HEK293T (cell line): ENCODE measurements at regions not wholly inside any gene's neighbourhood (a gene's known extent, or its start where the extent isn't known, plus 50 kb on each side); places are given as distances from the start of the nearest gene placed in this dataset.

Experiments
- CTCF ChIA-PET: fragments of 350-600 bp; formaldehyde crosslinking; extraction: SDS; loops from one replicate; lab custom pipeline; 2021; ENCODE audit warnings: antibody characterized with exemption, inconsistent platforms; lab: Yijun Ruan, JAX
- POLR2A ChIA-PET: fragments of 350-600 bp; formaldehyde crosslinking; extraction: SDS; loops from one replicate; lab custom pipeline; 2020; ENCODE audit warnings: antibody characterized with exemption, inconsistent platforms; lab: Yijun Ruan, JAX
- DNase-seq: peaks from one replicate; pipeline ENCODE4 v3.0.0; 2012; ENCODE audit warnings: mixed read lengths; ENCODE audit errors: extremely low spot score
- ARNT ChIP-seq: fragments of 450-650 bp; IDR thresholded peaks from 2 replicates; pipeline ENCODE4 v1.6.1; 2017; ENCODE audit warnings: mild to moderate bottlenecking
- BHLHE40 ChIP-seq: fragments of 450-650 bp; IDR thresholded peaks from 2 replicates; pipeline ENCODE4 v1.6.1; 2016; ENCODE audit warnings: mild to moderate bottlenecking, moderate library complexity, borderline replicate concordance
- CTBP1 ChIP-seq: fragments of 450-650 bp; IDR thresholded peaks from 2 replicates; pipeline ENCODE4 v1.6.1; 2016; ENCODE audit warnings: borderline replicate concordance
- ELF4 ChIP-seq: fragments of 450-650 bp; IDR thresholded peaks from 2 replicates; pipeline ENCODE4 v1.6.1; 2017; ENCODE audit warnings: antibody characterized with exemption
- FOXA1 ChIP-seq: fragments of 450-650 bp; IDR thresholded peaks from 2 replicates; pipeline ENCODE4 v1.6.1; 2016; ENCODE audit warnings: mild to moderate bottlenecking
- FOXK2 ChIP-seq: fragments of 450-650 bp; IDR thresholded peaks from 2 replicates; pipeline ENCODE4 v1.6.1; 2016; ENCODE audit warnings: mild to moderate bottlenecking
- FOXM1 ChIP-seq: fragments of 450-650 bp; IDR thresholded peaks from 2 replicates; pipeline ENCODE4 v1.6.1; 2017; ENCODE audit warnings: mild to moderate bottlenecking, borderline replicate concordance
- HDGF ChIP-seq: fragments of 450-650 bp; IDR thresholded peaks from 2 replicates; pipeline ENCODE4 v1.6.1; 2017; ENCODE audit warnings: antibody characterized with exemption, borderline replicate concordance
- L3MBTL2 ChIP-seq: fragments of 450-650 bp; conservative IDR thresholded peaks from 2 replicates; pipeline ENCODE4 v1.6.1; 2016; ENCODE audit warnings: mild to moderate bottlenecking
- LEF1 ChIP-seq: fragments of 450-650 bp; IDR thresholded peaks from 2 replicates; pipeline ENCODE4 v1.6.1; 2017; ENCODE audit warnings: mild to moderate bottlenecking, borderline replicate concordance
- NFRKB ChIP-seq: fragments of 450-650 bp; IDR thresholded peaks from 2 replicates; pipeline ENCODE4 v1.6.1; 2016; ENCODE audit warnings: mild to moderate bottlenecking, moderate library complexity
- SP1 ChIP-seq: fragments of 450-650 bp; IDR thresholded peaks from 2 replicates; pipeline ENCODE4 v1.6.1; 2017
- SUZ12 ChIP-seq: fragments of 450-650 bp; IDR thresholded peaks from 2 replicates; pipeline ENCODE4 v1.6.1; 2016; ENCODE audit warnings: mild to moderate bottlenecking
- TARDBP ChIP-seq: fragments of 450-650 bp; IDR thresholded peaks from 2 replicates; pipeline ENCODE4 v1.6.1; 2016
- ZNF384 ChIP-seq: fragments of 450-650 bp; IDR thresholded peaks from 2 replicates; pipeline ENCODE4 v1.6.1; 2016
- TF ChIP-seq, protein P1 (sequence below): fragments of 450-650 bp; IDR thresholded peaks from 2 replicates; pipeline ENCODE4 v1.6.1; 2016

GRCh38 chr2:8536686-8537561 is 144.9 kb upstream of the ID2 start:
- ChIA-PET CTCF (no interaction called here), POLR2A (interaction anchor here (2.0 kb wide), 1 partner anchor 145 kb away, joined by 11 read pairs; the partner anchor contains the start of gene ID2)
- TF ChIP-seq HDGF = no peak
- TF ChIP-seq L3MBTL2 = no peak
- no peak for TF ChIP-seq BHLHE40
- TF ChIP-seq FOXA1 = no peak
- TF ChIP-seq ARNT = no peak
- no peak for TF ChIP-seq TARDBP
- DNase-seq = no peak

- CTCF ChIA-PET = no interaction called here
- POLR2A ChIA-PET = interaction anchor here (2.0 kb wide), 1 partner anchor 144 kb away, joined by 11 read pairs; the partner anchor contains the start of gene ID2
- TF ChIP-seq LEF1 = no peak
- TF ChIP-seq ELF4 = no peak
- TF ChIP-seq L3MBTL2 = no peak
- TF ChIP-seq, protein P1, sequence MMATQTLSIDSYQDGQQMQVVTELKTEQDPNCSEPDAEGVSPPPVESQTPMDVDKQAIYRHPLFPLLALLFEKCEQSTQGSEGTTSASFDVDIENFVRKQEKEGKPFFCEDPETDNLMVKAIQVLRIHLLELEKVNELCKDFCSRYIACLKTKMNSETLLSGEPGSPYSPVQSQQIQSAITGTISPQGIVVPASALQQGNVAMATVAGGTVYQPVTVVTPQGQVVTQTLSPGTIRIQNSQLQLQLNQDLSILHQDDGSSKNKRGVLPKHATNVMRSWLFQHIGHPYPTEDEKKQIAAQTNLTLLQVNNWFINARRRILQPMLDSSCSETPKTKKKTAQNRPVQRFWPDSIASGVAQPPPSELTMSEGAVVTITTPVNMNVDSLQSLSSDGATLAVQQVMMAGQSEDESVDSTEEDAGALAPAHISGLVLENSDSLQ = no peak
- TF ChIP-seq SP1 = no peak
- TF ChIP-seq FOXK2 = no peak
- no peak for TF ChIP-seq BHLHE40
- TF ChIP-seq ARNT = no peak
- no peak for TF ChIP-seq ZNF384
- no peak for TF ChIP-seq NFRKB
- TF ChIP-seq FOXA1 = no peak
- no peak for TF ChIP-seq FOXM1
- no peak for TF ChIP-seq CTBP1
- TF ChIP-seq TARDBP = no peak
- no peak for DNase-seq
Measured at GRCh38 chr2:8537562-8538155, 144.2 kb upstream of the ID2 start.

- ChIA-PET CTCF (no interaction called here), POLR2A (interaction anchor here (2.0 kb wide), 1 partner anchor 143 kb away, joined by 11 read pairs; the partner anchor contains the start of gene ID2)
- TF ChIP-seq CTBP1 (no peak), SUZ12 (no peak)
- DNase-seq = no peak
Measured at GRCh38 chr2:8538531-8538930, 143.3 kb upstream of the ID2 start.

- no peak for TF ChIP-seq NFRKB
- TF ChIP-seq FOXM1 = no peak
- TF ChIP-seq BHLHE40 = no peak
- no peak for TF ChIP-seq ARNT
- no peak for TF ChIP-seq FOXK2
- no peak for TF ChIP-seq LEF1
- TF ChIP-seq, protein P1 = no peak
- no peak for TF ChIP-seq CTBP1
- no peak for TF ChIP-seq SP1
- TF ChIP-seq SUZ12 = no peak
- no peak for TF ChIP-seq ZNF384
- TF ChIP-seq FOXA1 = no peak
- TF ChIP-seq ELF4 = no peak
- TF ChIP-seq L3MBTL2 = no peak
- no peak for TF ChIP-seq TARDBP
- CTCF ChIA-PET = no interaction called here
- POLR2A ChIA-PET = interaction anchor here (2.0 kb wide), 1 partner anchor 143 kb away, joined by 11 read pairs; the partner anchor contains the start of gene ID2
- no peak for DNase-seq
Measured at GRCh38 chr2:8538931-8539621, 142.8 kb upstream of the ID2 start.

GRCh38 chr2:8539743-8540551 is 141.9 kb upstream of the ID2 start:
- no peak for TF ChIP-seq BHLHE40
- no peak for TF ChIP-seq SUZ12
- no peak for TF ChIP-seq ARNT
- TF ChIP-seq, protein P1 = no peak
- TF ChIP-seq NFRKB = no peak
- no peak for TF ChIP-seq TARDBP
- TF ChIP-seq CTBP1 = no peak
- no peak for TF ChIP-seq SP1
- TF ChIP-seq FOXA1 = no peak
- TF ChIP-seq FOXK2 = no peak
- TF ChIP-seq ELF4 = no peak
- no peak for DNase-seq
- POLR2A ChIA-PET = no interaction called here
- CTCF ChIA-PET = no interaction called here
